ENCODE measurements at regions not wholly inside any gene's neighbourhood (a gene's known extent, or its start where the extent isn't known, plus 50 kb on each side); places are given as distances from the start of the nearest gene placed in this dataset.
A peak's percentile ranks its signal among the peaks of the same experiment; 100 is the strongest.

GRCh38 chr9:79008916-79009315, 562.8 kb upstream of the TLE4 start:
- Histone ChIP-seq H3K4me3 (no peak overlapping the region), H3K9me3 (ENCODE audit: low read depth) (no peaks in the 10 kb centered on the region), H3K79me2 (ENCODE audit: insufficient read depth) (no peaks in the 10 kb centered on the region), H3K9me2 (ENCODE audit: insufficient read depth) (0 out of 2 replicates have a peak, but pooled peaks cover 4% of the 10 kb centered on the region), H3K27me3 (replicated peaks; ENCODE audit: insufficient read depth) (no peaks in the 10 kb centered on the region), H3K36me3 (ENCODE audit: low read depth) (no peaks in the 10 kb centered on the region), H3F3A (ENCODE audit: insufficient read depth) (peaks cover 24% of the 10 kb centered on the region), H3K27ac (no peak overlapping the region), H3K4me2 (ENCODE audit: unreplicated experiment) (no peak overlapping the region), H2AFZ (no peak overlapping the region), H3K9ac (no peak overlapping the region), H4K20me1 (ENCODE audit: insufficient read depth) (no peaks in the 10 kb centered on the region), H3K4me1 (ENCODE audit: insufficient read depth) (peaks cover 23% of the 10 kb centered on the region)
- no peak for TF ChIP-seq EZH2 (IDR thresholded peaks at IDR 0.05; ENCODE audit: insufficient read depth, poor library complexity, severe bottlenecking)
- no peak for TF ChIP-seq EZH2phosphoT487 (IDR thresholded peaks at IDR 0.05; ENCODE audit: insufficient read depth, low read depth)
- no peak for DNase-seq
- WGBS, 2 experiments (ENCODE audit: low coverage in 1 of 2, low lambda C conversion rate in 2 of 2, missing lambda C conversion rate in 2 of 2) = 76 to 82% methylated on average over 3 of the region's 3 CpGs
- in situ Hi-C loops (cut with MboI) = no loop called here

GRCh38 chr9:79011461-79011860, 560.3 kb upstream of the TLE4 start:
- no peak overlapping the region for H3K4me3 ChIP-seq
- H3K27ac ChIP-seq = no peak overlapping the region
- no peaks in the 10 kb centered on the region for H4K20me1 ChIP-seq (ENCODE audit: insufficient read depth)
- H3K79me2 ChIP-seq (ENCODE audit: insufficient read depth) = no peaks in the 10 kb centered on the region
- no peak overlapping the region for H2AFZ ChIP-seq
- 0 out of 2 replicates have a peak, but pooled peaks cover 4% of the 10 kb centered on the region for H3K9me2 ChIP-seq (ENCODE audit: insufficient read depth)
- no peak overlapping the region for H3K9ac ChIP-seq
- peaks cover 42% of the 10 kb centered on the region for H3F3A ChIP-seq (ENCODE audit: insufficient read depth)
- H3K9me3 ChIP-seq (ENCODE audit: low read depth) = no peaks in the 10 kb centered on the region
- no peaks in the 10 kb centered on the region for H3K27me3 ChIP-seq (replicated peaks; ENCODE audit: insufficient read depth)
- DNase-seq = no peak
- H3K4me2 ChIP-seq (ENCODE audit: unreplicated experiment) = no peak overlapping the region
- TF ChIP-seq EZH2 (IDR thresholded peaks at IDR 0.05; ENCODE audit: insufficient read depth, poor library complexity, severe bottlenecking) = no peak
- no peak for TF ChIP-seq EZH2phosphoT487 (IDR thresholded peaks at IDR 0.05; ENCODE audit: insufficient read depth, low read depth)
- H3K4me1 ChIP-seq (ENCODE audit: insufficient read depth) = peaks cover 43% of the 10 kb centered on the region
- in situ Hi-C loops (cut with MboI) = no loop called here
- WGBS, 2 experiments (ENCODE audit: low coverage in 1 of 2, low lambda C conversion rate in 2 of 2, missing lambda C conversion rate in 2 of 2) = 71 to 76% methylated on average over 3 of the region's 3 CpGs
- no peaks in the 10 kb centered on the region for H3K36me3 ChIP-seq (ENCODE audit: low read depth)

- H3F3A ChIP-seq (ENCODE audit: insufficient read depth) = peaks cover 42% of the 10 kb centered on the region
- peak overlapping the region; percentile 44 for H3K4me2 ChIP-seq (ENCODE audit: unreplicated experiment)
- H3K9me2 ChIP-seq (ENCODE audit: insufficient read depth) = 0 out of 2 replicates have a peak, but pooled peaks cover 4% of the 10 kb centered on the region
- no peak overlapping the region for H2AFZ ChIP-seq
- no peaks in the 10 kb centered on the region for H3K27me3 ChIP-seq (replicated peaks; ENCODE audit: insufficient read depth)
- no peaks in the 10 kb centered on the region for H3K79me2 ChIP-seq (ENCODE audit: insufficient read depth)
- H3K4me3 ChIP-seq = no peak overlapping the region
- H3K36me3 ChIP-seq (ENCODE audit: low read depth) = no peaks in the 10 kb centered on the region
- peaks cover 43% of the 10 kb centered on the region for H3K4me1 ChIP-seq (ENCODE audit: insufficient read depth)
- H3K9me3 ChIP-seq (ENCODE audit: low read depth) = no peaks in the 10 kb centered on the region
- no peak for TF ChIP-seq EZH2phosphoT487 (IDR thresholded peaks at IDR 0.05; ENCODE audit: insufficient read depth, low read depth)
- no peak for TF ChIP-seq EZH2 (IDR thresholded peaks at IDR 0.05; ENCODE audit: insufficient read depth, poor library complexity, severe bottlenecking)
- DNase-seq = peak; percentile 77
- H3K9ac ChIP-seq = no peak overlapping the region
- no peaks in the 10 kb centered on the region for H4K20me1 ChIP-seq (ENCODE audit: insufficient read depth)
- in situ Hi-C loops (cut with MboI) = no loop called here
- H3K27ac ChIP-seq = peak overlapping the region; percentile 21; the same call in 1 of the 2 replicates
Measured at GRCh38 chr9:79012561-79012960, 559.2 kb upstream of the TLE4 start.

GRCh38 chr9:79013715-79014610, 557.8 kb upstream of the TLE4 start:
- H3K9me3 ChIP-seq (ENCODE audit: low read depth) = no peaks in the 10 kb centered on the region
- no peaks in the 10 kb centered on the region for H3K79me2 ChIP-seq (ENCODE audit: insufficient read depth)
- no peak overlapping the region for H3K9ac ChIP-seq
- peak overlapping the region; percentile 34 for H3K27ac ChIP-seq
- peak overlapping the region; percentile 12; the same call in 1 of the 2 replicates for H2AFZ ChIP-seq
- peak overlapping the region; percentile 44 for H3K4me2 ChIP-seq (ENCODE audit: unreplicated experiment)
- no peak overlapping the region; the same call in 1 of the 2 replicates for H3K4me3 ChIP-seq
- no peaks in the 10 kb centered on the region for H3K27me3 ChIP-seq (replicated peaks; ENCODE audit: insufficient read depth)
- peaks cover 43% of the 10 kb centered on the region for H3K4me1 ChIP-seq (ENCODE audit: insufficient read depth)
- TF ChIP-seq EZH2phosphoT487 (IDR thresholded peaks at IDR 0.05; ENCODE audit: insufficient read depth, low read depth) (no peak), EZH2 (IDR thresholded peaks at IDR 0.05; ENCODE audit: insufficient read depth, poor library complexity, severe bottlenecking) (no peak)
- H3F3A ChIP-seq (ENCODE audit: insufficient read depth) = peaks cover 42% of the 10 kb centered on the region
- H4K20me1 ChIP-seq (ENCODE audit: insufficient read depth) = no peaks in the 10 kb centered on the region
- no peaks in the 10 kb centered on the region for H3K36me3 ChIP-seq (ENCODE audit: low read depth)
- 0 out of 2 replicates have a peak, but pooled peaks cover 4% of the 10 kb centered on the region for H3K9me2 ChIP-seq (ENCODE audit: insufficient read depth)
- WGBS, 2 experiments (ENCODE audit: low coverage in 1 of 2, low lambda C conversion rate in 2 of 2, missing lambda C conversion rate in 2 of 2) = 35 to 37% methylated on average over 3 of the region's 3 CpGs
- in situ Hi-C loops (cut with MboI) = no loop called here
- DNase-seq = peak; percentile 66

Measured in GM23248 (cell line).